ENCODE measurements at regions not wholly inside any gene's neighbourhood (a gene's known extent, or its start where the extent isn't known, plus 50 kb on each side); places are given as distances from the start of the nearest gene placed in this dataset.

- TF ChIP-seq BCL11A (IDR thresholded peaks at IDR 0.05; ENCODE audit: low read depth in 2 of 2, low read length in 2 of 2) (no peak), TAF7 (optimal IDR thresholded peaks at IDR 0.05; ENCODE audit: borderline replicate concordance, low read depth, low read length) (no peak), CBX5 (IDR thresholded peaks at IDR 0.05; ENCODE audit: low read depth, low read length) (no peak), SP1 (IDR thresholded peaks at IDR 0.05; ENCODE audit: low read depth, low read length) (no peak), ATF2 (IDR thresholded peaks at IDR 0.05; ENCODE audit: low read length) (no peak), KDM4A (IDR thresholded peaks at IDR 0.05; ENCODE audit: low read depth, low read length, severe bottlenecking) (no peak)
These were observed 273.8 kb upstream of the RPS23 start (continued) for GRCh38 chr5:82551840-82552385.

Data from H1 (cell line).